ENCODE measurements at regions not wholly inside any gene's neighbourhood (a gene's known extent, or its start where the extent isn't known, plus 50 kb on each side); places are given as distances from the start of the nearest gene placed in this dataset.

GRCh38 chr18:51513517-51513916, 316.0 kb upstream of the MEX3C start:
- H3K9me3 ChIP-seq (ENCODE audit: low read depth) = no peaks in the 10 kb centered on the region
- H2AFZ ChIP-seq (replicated peaks) = no peak overlapping the region
- H3K4me1 ChIP-seq = no peaks in the 10 kb centered on the region
- TF ChIP-seq CTCF (IDR thresholded peaks at IDR 0.05) (no peak), EZH2 (IDR thresholded peaks at IDR 0.05) (no peak), EZH2phosphoT487 (IDR thresholded peaks at IDR 0.05) (no peak)
- no peaks in the 10 kb centered on the region for H3F3A ChIP-seq (ENCODE audit: low read depth)
- H3K36me3 ChIP-seq = no peaks in the 10 kb centered on the region
- Mint-ChIP-seq H3K4me1 (no peaks in the 10 kb centered on the region), H3K27me3 (ENCODE audit: insufficient read depth, low read depth) (no peaks in the 10 kb centered on the region), H3K4me3 (no peak overlapping the region), H3K9me3 (peaks cover 7% of the 10 kb centered on the region), H3K36me3 (no peaks in the 10 kb centered on the region), H3K27ac (no peak overlapping the region)
- no peaks in the 10 kb centered on the region for H3K27me3 ChIP-seq
- H3K27ac ChIP-seq = no peak overlapping the region
- H4K20me1 ChIP-seq (ENCODE audit: low read depth) = no peaks in the 10 kb centered on the region
- H3K4me3 ChIP-seq = no peak overlapping the region
- no peak overlapping the region for H3K9ac ChIP-seq
- no peak overlapping the region for H3K4me2 ChIP-seq
- H3K79me2 ChIP-seq (ENCODE audit: low read depth) = no peaks in the 10 kb centered on the region
- DNase-seq (ENCODE audit: low spot score) = no peak

GRCh38 chr18:51514128-51514527, 316.6 kb upstream of the MEX3C start:
- Histone ChIP-seq H3K79me2 (ENCODE audit: low read depth) (no peaks in the 10 kb centered on the region), H3F3A (ENCODE audit: low read depth) (no peaks in the 10 kb centered on the region), H3K9me3 (ENCODE audit: low read depth) (no peaks in the 10 kb centered on the region), H2AFZ (replicated peaks) (no peak overlapping the region), H3K27ac (no peak overlapping the region), H3K4me1 (no peaks in the 10 kb centered on the region), H3K4me3 (no peak overlapping the region), H3K4me2 (no peak overlapping the region), H3K36me3 (no peaks in the 10 kb centered on the region), H3K9ac (no peak overlapping the region), H3K27me3 (no peaks in the 10 kb centered on the region), H4K20me1 (ENCODE audit: low read depth) (no peaks in the 10 kb centered on the region)
- Mint-ChIP-seq H3K4me1 (no peaks in the 10 kb centered on the region), H3K9me3 (peaks cover 4% of the 10 kb centered on the region), H3K27ac (no peak overlapping the region), H3K27me3 (ENCODE audit: insufficient read depth, low read depth) (no peaks in the 10 kb centered on the region), H3K36me3 (no peaks in the 10 kb centered on the region), H3K4me3 (no peak overlapping the region)
- TF ChIP-seq EZH2 (IDR thresholded peaks at IDR 0.05) (no peak), EZH2phosphoT487 (IDR thresholded peaks at IDR 0.05) (no peak), CTCF (IDR thresholded peaks at IDR 0.05) (no peak)
- no peak for DNase-seq (ENCODE audit: low spot score)

- no peaks in the 10 kb centered on the region for H3K27me3 ChIP-seq
- H3K4me1 ChIP-seq = no peaks in the 10 kb centered on the region
- no peak overlapping the region for H3K27ac ChIP-seq
- Mint-ChIP-seq H3K9me3 (no peaks in the 10 kb centered on the region), H3K4me3 (no peak overlapping the region), H3K27ac (no peak overlapping the region), H3K27me3 (ENCODE audit: insufficient read depth, low read depth) (no peaks in the 10 kb centered on the region), H3K36me3 (no peaks in the 10 kb centered on the region), H3K4me1 (peaks cover 4% of the 10 kb centered on the region)
- TF ChIP-seq EZH2phosphoT487 (IDR thresholded peaks at IDR 0.05) (no peak), EZH2 (IDR thresholded peaks at IDR 0.05) (no peak), CTCF (IDR thresholded peaks at IDR 0.05) (no peak)
- H3F3A ChIP-seq (ENCODE audit: low read depth) = no peaks in the 10 kb centered on the region
- no peak for DNase-seq (ENCODE audit: low spot score)
- H3K4me3 ChIP-seq = no peak overlapping the region
- H4K20me1 ChIP-seq (ENCODE audit: low read depth) = no peaks in the 10 kb centered on the region
- H3K4me2 ChIP-seq = no peak overlapping the region
- H3K9me3 ChIP-seq (ENCODE audit: low read depth) = no peaks in the 10 kb centered on the region
- no peaks in the 10 kb centered on the region for H3K79me2 ChIP-seq (ENCODE audit: low read depth)
- H3K9ac ChIP-seq = no peak overlapping the region
- no peak overlapping the region for H2AFZ ChIP-seq (replicated peaks)
- H3K36me3 ChIP-seq = no peaks in the 10 kb centered on the region
These were observed 319.1 kb upstream of the MEX3C start for GRCh38 chr18:51516478-51517038.

All from neural progenitor cell (in vitro differentiated cells).